UCSD-AML1 (cell line): ENCODE measurements at regions not wholly inside any gene's neighbourhood (a gene's known extent, or its start where the extent isn't known, plus 50 kb on each side); places are given as distances from the start of the nearest gene placed in this dataset.

ENCODE experiments used
- DNase-seq: peaks from one replicate; lab custom pipeline; 2025; ENCODE audit not compliant: unreplicated experiment; lab: John Stamatoyannopoulos, UW

DNA sequence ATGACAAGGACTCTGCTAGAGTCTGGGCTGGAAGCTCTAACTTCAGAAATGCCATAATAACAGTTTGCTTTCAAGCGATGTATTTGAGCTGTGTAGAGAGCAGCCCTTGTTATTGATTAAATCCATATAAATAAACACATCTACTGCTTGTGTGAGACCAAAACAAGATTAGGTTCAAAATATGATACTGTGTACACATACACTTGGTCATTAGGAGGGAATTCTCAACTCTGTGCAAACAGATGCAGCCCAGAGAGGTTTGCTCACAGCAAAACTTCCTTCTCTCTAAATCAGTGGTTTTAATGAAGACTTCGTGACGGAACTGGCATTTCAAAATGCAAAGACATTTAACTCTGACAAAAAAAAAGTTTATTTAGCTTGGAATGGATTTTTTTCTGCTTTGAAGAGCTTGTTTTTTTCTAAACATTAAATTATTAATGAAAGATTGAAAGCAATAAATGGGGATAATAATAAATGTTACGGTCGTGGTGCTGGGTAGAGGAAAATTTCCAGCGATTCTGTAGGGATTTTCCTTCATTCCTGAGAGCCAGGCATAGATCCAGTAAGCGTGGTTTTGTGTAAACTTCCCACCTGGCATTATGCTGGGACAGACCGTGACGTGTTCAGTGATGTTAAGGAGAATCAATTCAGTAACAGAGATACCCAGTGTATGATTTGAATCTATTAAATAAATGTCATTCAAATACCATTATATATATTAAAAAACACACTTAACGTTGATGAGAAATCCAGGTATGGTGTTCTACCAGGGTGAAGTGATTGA, 213.7 kb downstream of the TEX29 start:
- no peak for DNase-seq

GRCh38 chr13:111534751-111535522, 214.5 kb downstream of the TEX29 start:
- DNase-seq: no peak

DNA sequence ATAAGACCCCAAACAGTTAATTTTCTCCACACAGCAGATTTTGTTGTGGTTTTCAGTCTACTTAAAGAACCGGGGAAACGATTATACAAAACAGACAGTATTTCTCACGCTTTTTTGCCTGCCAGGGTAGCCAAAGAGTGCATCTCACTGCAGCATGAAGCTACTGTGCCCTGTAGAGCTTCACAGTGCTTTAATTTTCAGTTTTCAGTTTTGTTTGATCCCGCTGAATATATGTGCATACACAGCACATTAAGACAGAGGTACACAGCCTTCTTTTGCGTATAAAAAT, 215.0 kb downstream of the TEX29 start:
- no peak for DNase-seq

- no peak for DNase-seq
These were observed 215.7 kb downstream of the TEX29 start for GRCh38 chr13:111536075-111536642.

GRCh38 chr13:111537115-111537728, 216.8 kb downstream of the TEX29 start:
- DNase-seq: no peak

GRCh38 chr13:111537843-111538499, 217.5 kb downstream of the TEX29 start:
- DNase-seq: no peak

- no peak for DNase-seq
These were observed 218.8 kb downstream of the TEX29 start for GRCh38 chr13:111539252-111539651.

DNA sequence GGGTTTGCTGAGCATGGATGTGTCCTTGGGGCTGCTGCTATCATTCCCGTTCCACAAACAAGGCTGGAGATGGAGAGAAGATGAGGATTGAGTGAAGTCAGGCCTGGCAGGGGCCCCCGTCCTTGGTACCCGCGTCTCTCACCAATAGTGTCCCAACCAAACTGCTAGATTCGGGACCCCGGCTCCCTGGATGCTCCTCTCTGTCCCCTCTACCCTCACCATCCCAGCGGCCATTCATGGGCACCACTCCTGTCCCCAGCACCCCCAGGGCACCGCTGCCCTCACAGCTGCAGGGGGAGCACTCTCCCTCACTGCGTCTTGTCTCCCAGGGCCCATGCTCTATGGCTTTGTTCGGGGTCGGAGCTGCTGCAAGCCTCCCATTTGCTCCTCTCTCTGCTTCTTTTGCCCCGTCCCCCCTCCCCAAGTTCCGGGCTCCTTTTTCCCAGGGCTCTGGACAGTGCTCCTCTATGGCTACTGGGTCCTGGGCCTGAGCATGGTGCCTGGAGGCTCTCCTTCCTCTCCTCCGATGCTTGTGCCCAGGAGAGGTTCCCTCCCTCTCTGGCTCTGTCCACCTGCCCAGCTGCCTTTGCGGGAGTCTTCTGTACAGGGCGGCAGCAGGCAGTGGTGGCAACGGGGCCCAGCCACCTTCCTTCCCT, 219.5 kb downstream of the TEX29 start:
- DNase-seq: no peak

DNA sequence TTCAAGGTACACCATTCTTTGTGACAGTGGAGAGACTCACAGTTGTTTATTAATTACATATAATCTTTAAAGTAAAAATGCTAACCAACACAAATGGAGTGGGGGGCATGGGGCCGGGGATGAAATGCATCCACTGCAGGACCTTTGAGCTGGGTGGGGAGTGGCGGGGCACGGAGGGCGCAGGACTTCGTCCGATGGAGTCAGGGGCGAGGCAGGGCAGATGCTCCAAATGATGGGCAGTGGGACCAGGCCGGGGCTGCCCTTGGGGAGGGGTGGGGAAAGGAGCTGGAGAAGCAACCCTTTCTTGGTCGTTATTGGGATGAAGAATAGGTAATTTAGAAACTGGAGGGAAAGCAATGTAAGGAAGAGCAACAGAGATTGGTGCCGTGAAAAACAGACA, 220.0 kb downstream of the TEX29 start:
- no peak for DNase-seq

- no peak for DNase-seq
These were observed 220.9 kb downstream of the TEX29 start for GRCh38 chr13:111541345-111541744.

- no peak for DNase-seq
These were observed 221.5 kb downstream of the TEX29 start for GRCh38 chr13:111541752-111542529.

DNA sequence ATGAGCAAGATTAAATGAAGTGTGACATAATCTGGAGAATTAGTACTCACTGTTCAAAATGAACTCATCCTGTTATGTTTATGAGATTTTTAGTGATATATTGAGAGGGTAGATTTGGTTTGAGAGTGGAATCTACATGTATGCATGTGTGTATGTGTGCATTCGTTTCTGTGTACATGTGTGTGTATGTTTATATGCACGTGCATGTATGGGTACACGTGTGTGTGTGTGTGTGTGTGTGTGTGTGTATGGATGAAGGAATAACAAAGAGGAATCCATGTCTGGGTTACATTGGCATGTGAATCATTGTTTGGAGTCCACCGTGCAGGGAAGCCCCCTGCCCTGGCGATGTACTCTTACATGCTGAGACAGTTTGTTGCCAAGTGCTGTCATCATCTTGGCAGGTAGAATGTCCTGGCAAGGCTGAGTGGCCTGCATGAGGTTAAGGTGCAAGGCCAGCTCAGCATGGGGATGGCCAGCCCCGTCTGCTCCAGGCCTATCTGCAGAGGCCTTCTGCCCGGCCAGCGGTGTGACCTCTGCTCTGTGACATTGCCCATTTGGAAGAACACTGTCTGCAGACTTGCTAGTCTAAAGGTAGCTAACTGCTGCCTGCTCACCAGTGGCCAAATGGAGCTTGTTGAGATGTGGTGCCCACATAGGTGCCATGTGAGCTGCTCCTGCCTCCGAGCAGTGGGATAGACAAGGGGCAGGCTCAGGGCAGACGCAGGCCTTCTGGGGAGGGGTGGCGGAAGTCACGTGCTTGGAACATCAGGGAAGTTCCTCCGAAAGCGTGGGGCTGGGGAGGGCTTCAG, 222.3 kb downstream of the TEX29 start:
- no peak for DNase-seq

GRCh38 chr13:111546921-111547675, 226.7 kb downstream of the TEX29 start:
- DNase-seq: no peak

DNA sequence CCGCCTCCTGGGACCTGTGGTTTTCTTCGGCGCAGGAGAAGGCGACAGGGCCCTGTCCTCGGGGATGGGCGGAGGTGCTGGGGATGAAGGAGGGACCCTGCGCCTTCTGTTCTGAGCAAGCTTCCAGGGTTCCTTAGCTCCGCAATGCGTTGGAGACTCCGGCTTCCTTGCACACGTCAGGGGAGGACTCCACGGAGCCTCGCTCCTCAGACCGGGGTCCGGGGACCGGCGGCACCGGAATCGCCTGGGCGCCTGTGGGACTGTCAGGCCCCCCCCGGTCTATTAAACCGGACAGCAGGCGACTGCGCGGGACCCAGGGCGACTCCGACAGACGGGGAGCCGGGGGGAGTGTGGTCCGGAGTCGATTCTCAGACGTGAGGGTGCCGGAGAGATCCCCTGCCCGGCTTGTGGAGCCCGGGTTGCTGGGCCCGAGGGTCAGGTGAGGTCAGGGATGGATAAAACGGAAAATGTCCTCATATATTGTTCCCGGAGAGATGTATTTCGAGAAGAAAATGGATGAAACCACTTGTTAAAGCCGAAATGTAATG, 227.4 kb downstream of the TEX29 start:
- DNase-seq: no peak

- no peak for DNase-seq
These were observed 227.9 kb downstream of the TEX29 start for GRCh38 chr13:111548301-111548700.

DNA sequence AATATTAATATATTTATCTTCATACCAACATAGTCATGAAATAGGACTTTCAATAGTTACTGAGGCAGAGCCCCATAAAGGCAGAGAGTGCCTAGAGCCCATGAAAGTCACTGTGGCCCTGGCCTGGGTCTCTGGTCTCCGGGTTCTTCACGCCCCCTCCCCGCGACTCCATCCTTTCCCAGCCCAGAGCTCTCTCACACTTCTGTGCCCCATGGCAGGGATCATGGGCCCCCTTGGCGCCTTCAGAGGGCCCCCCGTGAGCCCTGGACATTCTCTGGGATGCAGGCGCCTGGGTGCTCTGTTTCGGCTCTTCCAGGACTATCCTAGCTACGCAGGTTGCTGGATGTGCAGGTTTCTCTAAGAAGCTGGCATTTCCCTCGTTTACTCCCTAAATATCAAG, 228.4 kb downstream of the TEX29 start:
- no peak for DNase-seq

DNA sequence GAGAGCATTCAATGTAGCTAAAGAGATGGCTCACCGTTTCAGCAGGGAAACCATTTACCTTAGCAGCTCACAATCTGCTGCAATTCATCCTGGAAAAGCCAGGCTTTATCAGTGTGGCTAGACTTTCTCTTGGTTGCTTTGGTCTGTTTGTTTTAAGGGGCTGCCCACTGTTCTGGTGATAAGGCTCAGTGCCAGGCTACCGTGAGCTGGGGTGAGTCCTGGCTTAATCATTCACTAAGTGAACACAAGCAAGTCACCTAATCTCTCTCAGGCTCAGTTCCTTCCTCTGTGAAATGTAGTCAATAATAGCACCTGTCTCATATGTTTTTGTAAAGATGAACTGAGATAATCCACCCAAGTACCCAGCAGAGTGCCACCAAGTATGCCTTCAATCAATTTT, 229.0 kb downstream of the TEX29 start:
- DNase-seq: no peak

- no peak for DNase-seq
These were observed 229.6 kb downstream of the TEX29 start for GRCh38 chr13:111550062-111550461.
